ENCODE measurements at regions not wholly inside any gene's neighbourhood (a gene's known extent, or its start where the extent isn't known, plus 50 kb on each side); places are given as distances from the start of the nearest gene placed in this dataset.

GRCh38 chr2:7400628-7401027 is 483.4 kb downstream of the RNF144A start:
- H3K27ac ChIP-seq (ENCODE audit: extremely low read depth, low read depth, low read length) = no peak overlapping the region
- no peak for TF ChIP-seq CTCF (tag by site-specific recombination; IDR thresholded peaks at IDR 0.05)
- no peak for TF ChIP-seq HOXA7 (CRISPR knock-in tag; IDR thresholded peaks at IDR 0.05; ENCODE audit: borderline replicate concordance)
- CTCF ChIA-PET = no interaction called here

GRCh38 chr2:7403092-7403775 is 486.0 kb downstream of the RNF144A start:
- TF ChIP-seq ZNF692 (tag by site-specific recombination; IDR thresholded peaks at IDR 0.05) (no peak), BCL11A (tag by site-specific recombination; IDR thresholded peaks at IDR 0.05; ENCODE audit: low read depth) (no peak), ZNF830 (tag by site-specific recombination; IDR thresholded peaks at IDR 0.05; ENCODE audit: low read depth) (no peak), ZNF362 (tag by site-specific recombination; IDR thresholded peaks at IDR 0.05) (no peak), ZNF837 (tag by site-specific recombination; IDR thresholded peaks at IDR 0.05) (no peak), ZNF211 (tag by site-specific recombination; IDR thresholded peaks at IDR 0.05; ENCODE audit: low read depth) (no peak), ZNF302 (tag by site-specific recombination; IDR thresholded peaks at IDR 0.05; ENCODE audit: low read depth) (no peak), ZFP3 (tag by site-specific recombination; IDR thresholded peaks at IDR 0.05; ENCODE audit: low read depth) (no peak), KLF8 (tag by site-specific recombination; IDR thresholded peaks at IDR 0.05) (no peak), ZBTB49 (tag by site-specific recombination; IDR thresholded peaks at IDR 0.05; ENCODE audit: low read depth) (no peak)
- CTCF ChIA-PET = interaction anchor here (1.0 to 2.0 kb wide), 2 partner anchors 25 to 200 kb away, joined by 4 to 6 read pairs; no protein-coding TSS in a partner anchor
- H3K4me1 ChIP-seq (ENCODE audit: control insufficient read depth, insufficient read depth, low read length) = no peaks in the 10 kb centered on the region
- POLR2A ChIA-PET = interaction anchor here (0.9 kb wide), 1 partner anchor 10 kb away, joined by 3 read pairs; no protein-coding TSS in a partner anchor
- H3K36me3 ChIP-seq (ENCODE audit: control insufficient read depth in 2 of 2, insufficient read depth in 1 of 2, low read length in 2 of 2) = no peaks in the 10 kb centered on the region
- no peak overlapping the region for H3K27ac ChIP-seq (ENCODE audit: extremely low read depth, low read depth, low read length)
- no peaks in the 10 kb centered on the region for H3K9me3 ChIP-seq (ENCODE audit: control insufficient read depth, insufficient read depth, low read depth, low read length)
- H3K4me3 ChIP-seq (ENCODE audit: low read depth, low read length) = no peak overlapping the region

More at GRCh38 chr2:7400628-7401027, 483.4 kb downstream of the RNF144A start:
- no peaks in the 10 kb centered on the region for H3K4me1 ChIP-seq (ENCODE audit: control insufficient read depth, insufficient read depth, low read length)
- no peaks in the 10 kb centered on the region for H3K9me3 ChIP-seq (ENCODE audit: control insufficient read depth, insufficient read depth, low read depth, low read length)
- no peaks in the 10 kb centered on the region for H3K36me3 ChIP-seq (ENCODE audit: control insufficient read depth in 2 of 2, insufficient read depth in 1 of 2, low read length in 2 of 2)
- POLR2A ChIA-PET = no interaction called here
- no peak overlapping the region for H3K4me3 ChIP-seq (ENCODE audit: low read depth, low read length)
